WTC11 (cell line): ENCODE measurements at regions not wholly inside any gene's neighbourhood (a gene's known extent, or its start where the extent isn't known, plus 50 kb on each side); places are given as distances from the start of the nearest gene placed in this dataset.

Experiments
- ATAC-seq: fragments of 200-7000 bp; cut with Tn5 transposase; 2 replicates; pipeline ENCODE4 v1.10.0; 2021; ENCODE audit warnings: mild to moderate bottlenecking, moderate library complexity
- CTCF ChIA-PET: fragments of 300-600 bp; sonication (Branson Sonifier 250); formaldehyde crosslinking; loops from one replicate; lab custom pipeline; 2021; ENCODE audit warnings: antibody characterized with exemption; lab: Charles Lee
- POLR2A ChIA-PET: fragments of 350-600 bp; sonication (Branson Sonifier 250); formaldehyde crosslinking; loops from one replicate; lab custom pipeline; 2021; ENCODE audit warnings: antibody characterized with exemption; lab: Charles Lee
- DNase-seq: peaks from one replicate; pipeline ENCODE4 v3.0.0; 2021; ENCODE audit warnings: low spot score
- H3K27ac Mint-ChIP-seq: 2 replicates; pipeline ENCODE4 v1.8.0; 2021; ENCODE audit warnings: mixed read lengths
- H3K27me3 Mint-ChIP-seq: 2 replicates; pipeline ENCODE4 v1.8.0; 2021; ENCODE audit warnings: low read depth, mild to moderate bottlenecking, moderate library complexity, mixed read lengths
- H3K36me3 Mint-ChIP-seq: 2 replicates; pipeline ENCODE4 v1.8.0; 2021; ENCODE audit warnings: mixed read lengths
- H3K4me1 Mint-ChIP-seq: 2 replicates; pipeline ENCODE4 v1.8.0; 2022; ENCODE audit warnings: mixed read lengths
- H3K4me3 Mint-ChIP-seq: 2 replicates; pipeline ENCODE4 v1.8.0; 2021; ENCODE audit warnings: mild to moderate bottlenecking, moderate library complexity, mixed read lengths
- H3K9me3 Mint-ChIP-seq: 2 replicates; pipeline ENCODE4 v1.8.0; 2021; ENCODE audit warnings: mixed read lengths
- ATF1 ChIP-seq: sonication (generic); formaldehyde crosslinking; IDR thresholded peaks from 2 replicates; pipeline ENCODE4 v1.8.1; 2023; ENCODE audit warnings: mild to moderate bottlenecking, moderate library complexity, missing genetic modification reagents
- E2F4 ChIP-seq: sonication (generic); formaldehyde crosslinking; IDR thresholded peaks from 2 replicates; pipeline ENCODE4 v1.8.1; 2022; ENCODE audit warnings: low read depth, mild to moderate bottlenecking, moderate library complexity, missing genetic modification reagents, borderline replicate concordance
- ETV6 ChIP-seq: sonication (generic); formaldehyde crosslinking; IDR thresholded peaks from 2 replicates; pipeline ENCODE4 v1.8.1; 2022; ENCODE audit warnings: mild to moderate bottlenecking, missing genetic modification reagents
- FOXK1 ChIP-seq: sonication (generic); formaldehyde crosslinking; IDR thresholded peaks from 2 replicates; pipeline ENCODE4 v1.8.0; 2022; ENCODE audit warnings: mild to moderate bottlenecking, moderate library complexity, missing genetic modification reagents
- FOXP1 ChIP-seq: sonication (generic); formaldehyde crosslinking; IDR thresholded peaks from 2 replicates; pipeline ENCODE4 v1.8.0; 2022; ENCODE audit warnings: missing genetic modification reagents, mild to moderate bottlenecking, moderate library complexity, borderline replicate concordance
- GABPB1 ChIP-seq: sonication (generic); formaldehyde crosslinking; IDR thresholded peaks from 2 replicates; pipeline ENCODE4 v1.8.1; 2023; ENCODE audit warnings: mild to moderate bottlenecking, missing genetic modification reagents
- IRF2 ChIP-seq: sonication (generic); formaldehyde crosslinking; IDR thresholded peaks from 2 replicates; pipeline ENCODE4 v1.8.0; 2022; ENCODE audit warnings: low read depth, missing genetic modification reagents, borderline replicate concordance
- JUN ChIP-seq: sonication (generic); formaldehyde crosslinking; IDR thresholded peaks from 2 replicates; pipeline ENCODE4 v1.8.0; 2023; ENCODE audit warnings: mild to moderate bottlenecking, missing genetic modification reagents
- MAX ChIP-seq: sonication (generic); formaldehyde crosslinking; IDR thresholded peaks from 2 replicates; pipeline ENCODE4 v1.8.0; 2022; ENCODE audit warnings: mild to moderate bottlenecking, missing genetic modification reagents
- NFATC4 ChIP-seq: fragments of 250-450 bp; sonication (Bioruptor Pico); IDR thresholded peaks from 2 replicates; pipeline ENCODE4 v1.9.0; 2021; ENCODE audit warnings: mild to moderate bottlenecking
- NR2C2 ChIP-seq: sonication (generic); formaldehyde crosslinking; IDR thresholded peaks from 2 replicates; pipeline ENCODE4 v1.8.0; 2022; ENCODE audit warnings: mild to moderate bottlenecking, missing genetic modification reagents
- PRRX2 ChIP-seq: fragments of 250-450 bp; sonication (Bioruptor Pico); IDR thresholded peaks from 2 replicates; pipeline ENCODE4 v1.8.0; 2021; ENCODE audit warnings: mild to moderate bottlenecking
- SOX15 ChIP-seq: fragments of 250-450 bp; sonication (Bioruptor Pico); IDR thresholded peaks from 2 replicates; pipeline ENCODE4 v1.9.0; 2021; ENCODE audit warnings: mild to moderate bottlenecking
- ZNF121 ChIP-seq: sonication (generic); formaldehyde crosslinking; IDR thresholded peaks from 2 replicates; pipeline ENCODE4 v1.8.0; 2023; ENCODE audit warnings: missing genetic modification reagents
- TF ChIP-seq, protein P1 (sequence below): sonication (generic); formaldehyde crosslinking; conservative IDR thresholded peaks from 2 replicates; pipeline ENCODE4 v1.8.1; 2023; ENCODE audit warnings: mild to moderate bottlenecking, low read depth, missing genetic modification reagents, moderate library complexity
- TF ChIP-seq, protein P2 (sequence below): sonication (generic); formaldehyde crosslinking; IDR thresholded peaks from 2 replicates; pipeline ENCODE4 v1.8.1; 2022; ENCODE audit warnings: low read depth, missing genetic modification reagents, borderline replicate concordance
- TF ChIP-seq, protein P3 (sequence below): sonication (generic); formaldehyde crosslinking; IDR thresholded peaks from 2 replicates; pipeline ENCODE4 v1.8.0; 2022; ENCODE audit warnings: mild to moderate bottlenecking, missing genetic modification reagents
- TF ChIP-seq, protein P4 (sequence below): fragments of 200-600 bp; IDR thresholded peaks from 2 replicates; pipeline ENCODE4 v1.8.0; 2022; ENCODE audit warnings: antibody characterized with exemption
- TF ChIP-seq, protein P5 (sequence below): sonication (generic); formaldehyde crosslinking; IDR thresholded peaks from 2 replicates; pipeline ENCODE4 v1.8.0; 2022; ENCODE audit warnings: mild to moderate bottlenecking, missing genetic modification reagents
- TF ChIP-seq, protein P6 (sequence below): sonication (generic); formaldehyde crosslinking; IDR thresholded peaks from 2 replicates; pipeline ENCODE4 v1.8.0; 2022; ENCODE audit warnings: missing genetic modification reagents

DNA sequence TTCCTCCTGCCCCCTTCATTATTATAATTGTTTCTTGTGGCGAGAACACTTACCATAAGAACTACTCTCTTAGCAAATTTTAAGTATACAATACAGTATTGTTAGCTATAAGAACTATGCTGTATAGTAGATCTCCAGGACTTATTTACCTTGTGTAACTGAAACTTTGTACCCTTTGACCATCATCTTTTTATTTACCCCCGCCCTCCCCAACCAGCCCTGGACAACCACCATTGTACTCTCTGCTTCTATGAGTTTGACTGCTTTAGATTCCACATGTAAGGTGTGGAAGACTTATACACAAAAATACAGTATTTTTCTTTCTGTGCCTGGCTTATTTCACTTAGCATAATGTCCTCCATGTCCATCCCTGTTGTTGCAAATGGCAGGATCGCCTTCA, 161.1 kb downstream of the PHF8 start:
- TF ChIP-seq IRF2 (no peak), ETV6 (CRISPR knock-in tag) (no peak), FOXK1 (CRISPR knock-in tag) (no peak), ZNF121 (CRISPR knock-in tag) (no peak), JUN (CRISPR knock-in tag) (no peak), E2F4 (CRISPR knock-in tag) (no peak), NFATC4 (CRISPR knock-in tag) (no peak), FOXP1 (CRISPR knock-in tag) (no peak), PRRX2 (CRISPR knock-in tag) (no peak), SOX15 (CRISPR knock-in tag) (no peak), NR2C2 (no peak), GABPB1 (CRISPR knock-in tag) (no peak), ATF1 (CRISPR knock-in tag) (no peak), MAX (CRISPR knock-in tag) (no peak)
- TF ChIP-seq, protein P1, sequence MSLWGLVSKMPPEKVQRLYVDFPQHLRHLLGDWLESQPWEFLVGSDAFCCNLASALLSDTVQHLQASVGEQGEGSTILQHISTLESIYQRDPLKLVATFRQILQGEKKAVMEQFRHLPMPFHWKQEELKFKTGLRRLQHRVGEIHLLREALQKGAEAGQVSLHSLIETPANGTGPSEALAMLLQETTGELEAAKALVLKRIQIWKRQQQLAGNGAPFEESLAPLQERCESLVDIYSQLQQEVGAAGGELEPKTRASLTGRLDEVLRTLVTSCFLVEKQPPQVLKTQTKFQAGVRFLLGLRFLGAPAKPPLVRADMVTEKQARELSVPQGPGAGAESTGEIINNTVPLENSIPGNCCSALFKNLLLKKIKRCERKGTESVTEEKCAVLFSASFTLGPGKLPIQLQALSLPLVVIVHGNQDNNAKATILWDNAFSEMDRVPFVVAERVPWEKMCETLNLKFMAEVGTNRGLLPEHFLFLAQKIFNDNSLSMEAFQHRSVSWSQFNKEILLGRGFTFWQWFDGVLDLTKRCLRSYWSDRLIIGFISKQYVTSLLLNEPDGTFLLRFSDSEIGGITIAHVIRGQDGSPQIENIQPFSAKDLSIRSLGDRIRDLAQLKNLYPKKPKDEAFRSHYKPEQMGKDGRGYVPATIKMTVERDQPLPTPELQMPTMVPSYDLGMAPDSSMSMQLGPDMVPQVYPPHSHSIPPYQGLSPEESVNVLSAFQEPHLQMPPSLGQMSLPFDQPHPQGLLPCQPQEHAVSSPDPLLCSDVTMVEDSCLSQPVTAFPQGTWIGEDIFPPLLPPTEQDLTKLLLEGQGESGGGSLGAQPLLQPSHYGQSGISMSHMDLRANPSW (CRISPR knock-in tag) = no peak
- TF ChIP-seq, protein P2, sequence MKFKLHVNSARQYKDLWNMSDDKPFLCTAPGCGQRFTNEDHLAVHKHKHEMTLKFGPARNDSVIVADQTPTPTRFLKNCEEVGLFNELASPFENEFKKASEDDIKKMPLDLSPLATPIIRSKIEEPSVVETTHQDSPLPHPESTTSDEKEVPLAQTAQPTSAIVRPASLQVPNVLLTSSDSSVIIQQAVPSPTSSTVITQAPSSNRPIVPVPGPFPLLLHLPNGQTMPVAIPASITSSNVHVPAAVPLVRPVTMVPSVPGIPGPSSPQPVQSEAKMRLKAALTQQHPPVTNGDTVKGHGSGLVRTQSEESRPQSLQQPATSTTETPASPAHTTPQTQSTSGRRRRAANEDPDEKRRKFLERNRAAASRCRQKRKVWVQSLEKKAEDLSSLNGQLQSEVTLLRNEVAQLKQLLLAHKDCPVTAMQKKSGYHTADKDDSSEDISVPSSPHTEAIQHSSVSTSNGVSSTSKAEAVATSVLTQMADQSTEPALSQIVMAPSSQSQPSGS (CRISPR knock-in tag) = no peak
- TF ChIP-seq, protein P3, sequence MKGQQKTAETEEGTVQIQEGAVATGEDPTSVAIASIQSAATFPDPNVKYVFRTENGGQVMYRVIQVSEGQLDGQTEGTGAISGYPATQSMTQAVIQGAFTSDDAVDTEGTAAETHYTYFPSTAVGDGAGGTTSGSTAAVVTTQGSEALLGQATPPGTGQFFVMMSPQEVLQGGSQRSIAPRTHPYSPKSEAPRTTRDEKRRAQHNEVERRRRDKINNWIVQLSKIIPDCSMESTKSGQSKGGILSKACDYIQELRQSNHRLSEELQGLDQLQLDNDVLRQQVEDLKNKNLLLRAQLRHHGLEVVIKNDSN (CRISPR knock-in tag) = no peak
- TF ChIP-seq, protein P4, sequence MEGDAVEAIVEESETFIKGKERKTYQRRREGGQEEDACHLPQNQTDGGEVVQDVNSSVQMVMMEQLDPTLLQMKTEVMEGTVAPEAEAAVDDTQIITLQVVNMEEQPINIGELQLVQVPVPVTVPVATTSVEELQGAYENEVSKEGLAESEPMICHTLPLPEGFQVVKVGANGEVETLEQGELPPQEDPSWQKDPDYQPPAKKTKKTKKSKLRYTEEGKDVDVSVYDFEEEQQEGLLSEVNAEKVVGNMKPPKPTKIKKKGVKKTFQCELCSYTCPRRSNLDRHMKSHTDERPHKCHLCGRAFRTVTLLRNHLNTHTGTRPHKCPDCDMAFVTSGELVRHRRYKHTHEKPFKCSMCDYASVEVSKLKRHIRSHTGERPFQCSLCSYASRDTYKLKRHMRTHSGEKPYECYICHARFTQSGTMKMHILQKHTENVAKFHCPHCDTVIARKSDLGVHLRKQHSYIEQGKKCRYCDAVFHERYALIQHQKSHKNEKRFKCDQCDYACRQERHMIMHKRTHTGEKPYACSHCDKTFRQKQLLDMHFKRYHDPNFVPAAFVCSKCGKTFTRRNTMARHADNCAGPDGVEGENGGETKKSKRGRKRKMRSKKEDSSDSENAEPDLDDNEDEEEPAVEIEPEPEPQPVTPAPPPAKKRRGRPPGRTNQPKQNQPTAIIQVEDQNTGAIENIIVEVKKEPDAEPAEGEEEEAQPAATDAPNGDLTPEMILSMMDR = no peak
- TF ChIP-seq, protein P5, sequence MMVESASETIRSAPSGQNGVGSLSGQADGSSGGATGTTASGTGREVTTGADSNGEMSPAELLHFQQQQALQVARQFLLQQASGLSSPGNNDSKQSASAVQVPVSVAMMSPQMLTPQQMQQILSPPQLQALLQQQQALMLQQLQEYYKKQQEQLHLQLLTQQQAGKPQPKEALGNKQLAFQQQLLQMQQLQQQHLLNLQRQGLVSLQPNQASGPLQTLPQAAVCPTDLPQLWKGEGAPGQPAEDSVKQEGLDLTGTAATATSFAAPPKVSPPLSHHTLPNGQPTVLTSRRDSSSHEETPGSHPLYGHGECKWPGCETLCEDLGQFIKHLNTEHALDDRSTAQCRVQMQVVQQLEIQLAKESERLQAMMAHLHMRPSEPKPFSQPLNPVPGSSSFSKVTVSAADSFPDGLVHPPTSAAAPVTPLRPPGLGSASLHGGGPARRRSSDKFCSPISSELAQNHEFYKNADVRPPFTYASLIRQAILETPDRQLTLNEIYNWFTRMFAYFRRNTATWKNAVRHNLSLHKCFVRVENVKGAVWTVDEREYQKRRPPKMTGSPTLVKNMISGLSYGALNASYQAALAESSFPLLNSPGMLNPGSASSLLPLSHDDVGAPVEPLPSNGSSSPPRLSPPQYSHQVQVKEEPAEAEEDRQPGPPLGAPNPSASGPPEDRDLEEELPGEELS (CRISPR knock-in tag) = no peak
- TF ChIP-seq, protein P6, sequence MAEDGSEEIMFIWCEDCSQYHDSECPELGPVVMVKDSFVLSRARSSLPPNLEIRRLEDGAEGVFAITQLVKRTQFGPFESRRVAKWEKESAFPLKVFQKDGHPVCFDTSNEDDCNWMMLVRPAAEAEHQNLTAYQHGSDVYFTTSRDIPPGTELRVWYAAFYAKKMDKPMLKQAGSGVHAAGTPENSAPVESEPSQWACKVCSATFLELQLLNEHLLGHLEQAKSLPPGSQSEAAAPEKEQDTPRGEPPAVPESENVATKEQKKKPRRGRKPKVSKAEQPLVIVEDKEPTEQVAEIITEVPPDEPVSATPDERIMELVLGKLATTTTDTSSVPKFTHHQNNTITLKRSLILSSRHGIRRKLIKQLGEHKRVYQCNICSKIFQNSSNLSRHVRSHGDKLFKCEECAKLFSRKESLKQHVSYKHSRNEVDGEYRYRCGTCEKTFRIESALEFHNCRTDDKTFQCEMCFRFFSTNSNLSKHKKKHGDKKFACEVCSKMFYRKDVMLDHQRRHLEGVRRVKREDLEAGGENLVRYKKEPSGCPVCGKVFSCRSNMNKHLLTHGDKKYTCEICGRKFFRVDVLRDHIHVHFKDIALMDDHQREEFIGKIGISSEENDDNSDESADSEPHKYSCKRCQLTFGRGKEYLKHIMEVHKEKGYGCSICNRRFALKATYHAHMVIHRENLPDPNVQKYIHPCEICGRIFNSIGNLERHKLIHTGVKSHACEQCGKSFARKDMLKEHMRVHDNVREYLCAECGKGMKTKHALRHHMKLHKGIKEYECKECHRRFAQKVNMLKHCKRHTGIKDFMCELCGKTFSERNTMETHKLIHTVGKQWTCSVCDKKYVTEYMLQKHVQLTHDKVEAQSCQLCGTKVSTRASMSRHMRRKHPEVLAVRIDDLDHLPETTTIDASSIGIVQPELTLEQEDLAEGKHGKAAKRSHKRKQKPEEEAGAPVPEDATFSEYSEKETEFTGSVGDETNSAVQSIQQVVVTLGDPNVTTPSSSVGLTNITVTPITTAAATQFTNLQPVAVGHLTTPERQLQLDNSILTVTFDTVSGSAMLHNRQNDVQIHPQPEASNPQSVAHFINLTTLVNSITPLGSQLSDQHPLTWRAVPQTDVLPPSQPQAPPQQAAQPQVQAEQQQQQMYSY (CRISPR knock-in tag) = no peak
- TF ChIP-seq, all 79 proteins: peak for 0
- no peak for DNase-seq
- no peaks in the 10 kb centered on the region for H3K4me1 Mint-ChIP-seq
- CTCF ChIA-PET = no interaction called here
- no peak overlapping the region for H3K4me3 Mint-ChIP-seq
- no peaks in the 10 kb centered on the region for H3K36me3 Mint-ChIP-seq
- H3K27ac Mint-ChIP-seq = no peak overlapping the region
- no peak for ATAC-seq
- POLR2A ChIA-PET = no interaction called here
- peaks cover 10% of the 10 kb centered on the region for H3K9me3 Mint-ChIP-seq
- H3K27me3 Mint-ChIP-seq = no peaks in the 10 kb centered on the region
